ENCODE measurements at regions not wholly inside any gene's neighbourhood (a gene's known extent, or its start where the extent isn't known, plus 50 kb on each side); places are given as distances from the start of the nearest gene placed in this dataset.

DNA sequence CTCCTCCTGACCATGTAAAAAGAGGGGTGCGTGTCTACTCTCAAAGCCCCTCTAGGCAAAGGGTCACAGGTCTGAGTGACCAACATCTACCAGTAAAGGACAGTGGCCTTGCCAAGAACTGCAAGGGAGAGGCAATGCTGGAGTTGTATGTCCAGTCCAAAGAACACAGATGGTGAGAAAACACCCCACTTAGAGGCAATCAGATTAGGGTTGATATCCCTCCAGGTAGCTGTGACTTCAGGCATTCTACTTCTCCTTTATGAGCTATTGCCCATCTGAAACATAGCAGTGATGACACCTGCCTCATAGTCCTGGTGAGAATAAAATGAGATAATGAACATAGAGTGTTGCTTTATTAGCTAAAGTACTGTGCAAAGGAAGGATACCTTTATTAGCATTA lies 50.8 kb upstream of the MAFB start:
- Histone ChIP-seq H3K56ac (replicated peaks; ENCODE audit: insufficient read length, low read depth, low read length) (no peak overlapping the region), H4K5ac (ENCODE audit: insufficient read length, low read depth, low read length) (no peak overlapping the region), H2BK120ac (replicated peaks; ENCODE audit: low read depth, low read length) (no peak overlapping the region), H2BK12ac (ENCODE audit: low read depth, low read length) (no peak overlapping the region), H3K27me3 (replicated peaks in 1 of 4; ENCODE audit: control insufficient read depth in 3 of 4, extremely low read depth in 1 of 4, insufficient read depth in 3 of 4, low read length in 3 of 4) (no peaks in the 10 kb centered on the region), H3K4me1 (replicated peaks in 1 of 4; ENCODE audit: control insufficient read depth in 3 of 4, insufficient read depth in 4 of 4, low read length in 3 of 4) (peaks cover 0 to 3% (median 1%) of the 10 kb centered on the region in 4 experiments; a peak in 2 of 7 replicates), H4K91ac (replicated peaks; ENCODE audit: insufficient read length, low read length) (no peak overlapping the region), H3K9me3 (ENCODE audit: insufficient read depth in 2 of 2, low read depth in 1 of 2, low read length in 1 of 2) (no peaks in the 10 kb centered on the region), H3K23ac (ENCODE audit: insufficient read length) (no peak overlapping the region), H3K18ac (ENCODE audit: extremely low read depth, low read length) (no peak overlapping the region), H2BK20ac (ENCODE audit: low read length) (no peak overlapping the region), H3K23me2 (ENCODE audit: low read depth, low read length) (no peaks in the 10 kb centered on the region), H3K4ac (replicated peaks; ENCODE audit: insufficient read length, low read depth, low read length) (no peak overlapping the region), H3K4me2 (ENCODE audit: insufficient read depth in 1 of 2, low read depth in 2 of 2, low read length in 2 of 2) (no peak overlapping the region), H2AFZ (ENCODE audit: low read length) (no peak overlapping the region), H3K27ac (ENCODE audit: low read depth, low read length) (no peak overlapping the region), H2AK5ac (ENCODE audit: low read depth, low read length) (no peak overlapping the region), H3K36me3 (ENCODE audit: control insufficient read depth in 2 of 4, insufficient read depth in 4 of 4, low read length in 3 of 4) (no peaks in the 10 kb centered on the region), H4K8ac (ENCODE audit: extremely low read depth, insufficient read depth, low read length) (no peak overlapping the region), H3K9ac (replicated peaks in 1 of 4; ENCODE audit: extremely low read depth in 1 of 4, low read depth in 3 of 4, low read length in 3 of 4) (no peak overlapping the region), H3K79me1 (ENCODE audit: low read depth, low read length) (no peaks in the 10 kb centered on the region), H3K14ac (ENCODE audit: insufficient read length) (no peak overlapping the region), H4K20me1 (replicated peaks in 1 of 2; ENCODE audit: control insufficient read depth in 1 of 2, insufficient read depth in 2 of 2, low read length in 2 of 2) (no peaks in the 10 kb centered on the region), H3K4me3 (ENCODE audit: extremely low read depth in 1 of 4, insufficient read depth in 2 of 4, low read depth in 3 of 4, low read length in 4 of 4) (no peak overlapping the region), H2BK15ac (ENCODE audit: low read length) (no peak overlapping the region), H3K79me2 (ENCODE audit: control insufficient read depth in 1 of 2, insufficient read depth in 2 of 2, low read length in 2 of 2) (no peaks in the 10 kb centered on the region), H2BK5ac (ENCODE audit: low read depth, low read length) (no peak overlapping the region)
- ChIA-PET CTCF (ENCODE audit: partially characterized antibody) (interaction anchor here (0.6 to 7.4 kb wide), 20 partner anchors 10 to 222 kb away, joined by 3 to 44 read pairs (median 8); partner anchors contain the start of gene MAFB), POLR2A (ENCODE audit: partially characterized antibody) (no interaction called here)
- peak in 1 of 2 experiments; percentile 28 for DNase-seq (ENCODE audit: low read depth in 1 of 2, low spot score in 2 of 2)
- FAIRE-seq: no peak
- WGBS, 2 experiments (ENCODE audit: extremely low coverage in 1 of 2, insufficient coverage in 1 of 2, insufficient read length in 1 of 2, insufficient replicate concordance in 2 of 2, low coverage in 1 of 2, low lambda C conversion rate in 2 of 2, missing lambda C conversion rate in 1 of 2): 77% methylated on average over 1 of the region's 1 CpG; no CpG with 5 or more reads in 1 of the 2 experiments
- TF ChIP-seq RNF2 (IDR thresholded peaks at IDR 0.05; ENCODE audit: borderline replicate concordance, low read depth, low read length, missing control alignments, poor library complexity, severe bottlenecking) (no peak), CTBP2 (IDR thresholded peaks at IDR 0.05; ENCODE audit: borderline replicate concordance, insufficient read depth, insufficient read length, low read length) (no peak), SUZ12 (IDR thresholded peaks at IDR 0.05; ENCODE audit: low read length) (no peak), BACH1 (IDR thresholded peaks at IDR 0.05; ENCODE audit: low read length) (no peak), PHF8 (conservative IDR thresholded peaks at IDR 0.05; ENCODE audit: low read depth, low read length) (no peak), TAF7 (optimal IDR thresholded peaks at IDR 0.05; ENCODE audit: borderline replicate concordance, low read depth, low read length) (no peak), CHD2 (IDR thresholded peaks at IDR 0.05; ENCODE audit: low read length) (no peak), RFX5 (IDR thresholded peaks at IDR 0.05; ENCODE audit: borderline replicate concordance, low read depth, low read length) (no peak), JUND (IDR thresholded peaks at IDR 0.05; ENCODE audit: low read length) (no peak), FOSL1 (IDR thresholded peaks at IDR 0.05; ENCODE audit: insufficient read depth, low read depth, low read length) (no peak), KDM1A (IDR thresholded peaks at IDR 0.05; ENCODE audit: borderline replicate concordance, low read length) (no peak)
- TF ChIP-seq, protein P1, sequence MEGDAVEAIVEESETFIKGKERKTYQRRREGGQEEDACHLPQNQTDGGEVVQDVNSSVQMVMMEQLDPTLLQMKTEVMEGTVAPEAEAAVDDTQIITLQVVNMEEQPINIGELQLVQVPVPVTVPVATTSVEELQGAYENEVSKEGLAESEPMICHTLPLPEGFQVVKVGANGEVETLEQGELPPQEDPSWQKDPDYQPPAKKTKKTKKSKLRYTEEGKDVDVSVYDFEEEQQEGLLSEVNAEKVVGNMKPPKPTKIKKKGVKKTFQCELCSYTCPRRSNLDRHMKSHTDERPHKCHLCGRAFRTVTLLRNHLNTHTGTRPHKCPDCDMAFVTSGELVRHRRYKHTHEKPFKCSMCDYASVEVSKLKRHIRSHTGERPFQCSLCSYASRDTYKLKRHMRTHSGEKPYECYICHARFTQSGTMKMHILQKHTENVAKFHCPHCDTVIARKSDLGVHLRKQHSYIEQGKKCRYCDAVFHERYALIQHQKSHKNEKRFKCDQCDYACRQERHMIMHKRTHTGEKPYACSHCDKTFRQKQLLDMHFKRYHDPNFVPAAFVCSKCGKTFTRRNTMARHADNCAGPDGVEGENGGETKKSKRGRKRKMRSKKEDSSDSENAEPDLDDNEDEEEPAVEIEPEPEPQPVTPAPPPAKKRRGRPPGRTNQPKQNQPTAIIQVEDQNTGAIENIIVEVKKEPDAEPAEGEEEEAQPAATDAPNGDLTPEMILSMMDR (IDR thresholded peaks at IDR 0.05; ENCODE audit: control extremely low read depth in 1 of 3, insufficient read depth in 1 of 3, low read depth in 1 of 3, low read length in 3 of 3): no peak
